Mesothelial cell of epicardium (in vitro differentiated cells): ENCODE measurements at regions not wholly inside any gene's neighbourhood (a gene's known extent, or its start where the extent isn't known, plus 50 kb on each side); places are given as distances from the start of the nearest gene placed in this dataset.

ENCODE experiments used
- DNase-seq, 2 experiments: peaks; one replicate each; pipeline ENCODE4 v3.0.0; 2021; ENCODE audit warnings: low spot score in 2 of 2; ENCODE audit not compliant: unreplicated experiment in 2 of 2
- H3K27ac Mint-ChIP-seq: 2 replicates; pipeline ENCODE4 v1.8.0; 2021; ENCODE audit warnings: mixed read lengths
- H3K27me3 Mint-ChIP-seq: 2 replicates; pipeline ENCODE4 v1.8.0; 2021; ENCODE audit warnings: low read depth, mixed read lengths
- H3K36me3 Mint-ChIP-seq: 2 replicates; pipeline ENCODE4 v1.8.0; 2021; ENCODE audit warnings: mixed read lengths
- H3K4me1 Mint-ChIP-seq: 2 replicates; pipeline ENCODE4 v1.8.0; 2021; ENCODE audit warnings: mixed read lengths
- H3K4me3 Mint-ChIP-seq: 2 replicates; pipeline ENCODE4 v1.8.0; 2021; ENCODE audit warnings: mild to moderate bottlenecking, moderate library complexity, mixed read lengths
- H3K9me3 Mint-ChIP-seq: 2 replicates; pipeline ENCODE4 v1.8.0; 2021; ENCODE audit warnings: mixed read lengths
- CTCF ChIP-seq: fragments of 200-600 bp; sonication (generic); IDR thresholded peaks from one replicate; pipeline ENCODE4 v1.5.0; 2021; ENCODE audit warnings: antibody characterized with exemption; ENCODE audit not compliant: unreplicated experiment

- Mint-ChIP-seq H3K27ac (no peak overlapping the region), H3K36me3 (no peaks in the 10 kb centered on the region), H3K4me3 (no peak overlapping the region), H3K9me3 (peaks cover 13% of the 10 kb centered on the region), H3K4me1 (no peaks in the 10 kb centered on the region), H3K27me3 (peaks cover 15% of the 10 kb centered on the region)
- DNase-seq, result no peak
- TF ChIP-seq CTCF, result no peak
Observed at GRCh38 chr5:173524136-173524535, 92.3 kb downstream of the BOD1 start.

- no peak for DNase-seq
- peaks cover 13% of the 10 kb centered on the region for H3K9me3 Mint-ChIP-seq
- no peak overlapping the region for H3K4me3 Mint-ChIP-seq
Observed at GRCh38 chr5:173523388-173523787, 93.1 kb downstream of the BOD1 start.

GRCh38 chr5:173522518-173522917 is 93.9 kb downstream of the BOD1 start:
- no peak overlapping the region for H3K27ac Mint-ChIP-seq
- peaks cover 17% of the 10 kb centered on the region for H3K9me3 Mint-ChIP-seq
- H3K36me3 Mint-ChIP-seq, result no peaks in the 10 kb centered on the region
- DNase-seq, result no peak
- peaks cover 25% of the 10 kb centered on the region for H3K27me3 Mint-ChIP-seq
- H3K4me1 Mint-ChIP-seq, result no peaks in the 10 kb centered on the region
- H3K4me3 Mint-ChIP-seq, result no peak overlapping the region
- no peak for TF ChIP-seq CTCF

More at GRCh38 chr5:173523388-173523787, 93.1 kb downstream of the BOD1 start:
- no peaks in the 10 kb centered on the region for H3K36me3 Mint-ChIP-seq
- no peak for TF ChIP-seq CTCF
- H3K27me3 Mint-ChIP-seq, result peaks cover 19% of the 10 kb centered on the region
- no peak overlapping the region for H3K27ac Mint-ChIP-seq
- H3K4me1 Mint-ChIP-seq, result no peaks in the 10 kb centered on the region

GRCh38 chr5:173518856-173519255 is 97.6 kb downstream of the BOD1 start:
- Mint-ChIP-seq H3K4me3 (no peak overlapping the region), H3K4me1 (no peaks in the 10 kb centered on the region), H3K9me3 (peaks cover 17% of the 10 kb centered on the region), H3K27ac (no peak overlapping the region), H3K36me3 (no peaks in the 10 kb centered on the region), H3K27me3 (peaks cover 28% of the 10 kb centered on the region)
- no peak for DNase-seq
- no peak for TF ChIP-seq CTCF

GRCh38 chr5:173517648-173518047 is 98.8 kb downstream of the BOD1 start:
- Mint-ChIP-seq H3K36me3 (no peaks in the 10 kb centered on the region), H3K27ac (no peak overlapping the region), H3K27me3 (peaks cover 28% of the 10 kb centered on the region), H3K4me1 (peaks cover 3% of the 10 kb centered on the region), H3K4me3 (no peak overlapping the region), H3K9me3 (peaks cover 17% of the 10 kb centered on the region)
- DNase-seq, result no peak
- TF ChIP-seq CTCF, result no peak

GRCh38 chr5:173515526-173515925 is 100.9 kb downstream of the BOD1 start:
- no peaks in the 10 kb centered on the region for H3K36me3 Mint-ChIP-seq
- H3K27me3 Mint-ChIP-seq, result peaks cover 30% of the 10 kb centered on the region
- H3K4me3 Mint-ChIP-seq, result no peak overlapping the region
- peaks cover 3% of the 10 kb centered on the region for H3K4me1 Mint-ChIP-seq
- no peak overlapping the region for H3K27ac Mint-ChIP-seq
- H3K9me3 Mint-ChIP-seq, result peaks cover 11% of the 10 kb centered on the region
- no peak for TF ChIP-seq CTCF
- no peak for DNase-seq
